ENCODE measurements at regions not wholly inside any gene's neighbourhood (a gene's known extent, or its start where the extent isn't known, plus 50 kb on each side); places are given as distances from the start of the nearest gene placed in this dataset.
"Not testable (repeated sequence)": the region's sequence is repeated elsewhere in the genome, so short reads cannot be mapped to it uniquely, and the experiment has no call there.

- no peak for DNase-seq
Measured at GRCh38 chr4:18611026-18611425, 589.5 kb upstream of the LCORL start.

- no peak for DNase-seq
Measured at GRCh38 chr4:18608908-18609533, 587.5 kb upstream of the LCORL start.

- not testable (repeated sequence) for DNase-seq
Measured at GRCh38 chr4:18602610-18603009, 581.1 kb upstream of the LCORL start.

GRCh38 chr4:18593297-18594002 lies 571.9 kb upstream of the LCORL start:
- no peak for DNase-seq

GRCh38 chr4:18582841-18583240 lies 561.3 kb upstream of the LCORL start:
- no peak for DNase-seq

- no peak for DNase-seq
Measured at GRCh38 chr4:18578307-18578706, 556.8 kb upstream of the LCORL start.

GRCh38 chr4:18572481-18572880 lies 550.9 kb upstream of the LCORL start:
- DNase-seq = no peak

- no peak for DNase-seq
Measured at GRCh38 chr4:18571301-18571761, 549.8 kb upstream of the LCORL start.

GRCh38 chr4:18570370-18570769 lies 548.8 kb upstream of the LCORL start:
- no peak for DNase-seq

GRCh38 chr4:18568600-18568999 lies 547.0 kb upstream of the LCORL start:
- DNase-seq = no peak

GRCh38 chr4:18566970-18567799 lies 545.6 kb upstream of the LCORL start:
- no peak for DNase-seq

GRCh38 chr4:18559492-18559891 lies 537.9 kb upstream of the LCORL start:
- DNase-seq = no peak

GRCh38 chr4:18556402-18556801 lies 534.8 kb upstream of the LCORL start:
- no peak for DNase-seq

- no peak for DNase-seq
Measured at GRCh38 chr4:18540349-18540748, 518.8 kb upstream of the LCORL start.

- DNase-seq = no peak
Measured at GRCh38 chr4:18538121-18538520, 516.6 kb upstream of the LCORL start.

GRCh38 chr4:18536428-18536827 lies 514.9 kb upstream of the LCORL start:
- no peak for DNase-seq

- DNase-seq = no peak
Measured at GRCh38 chr4:18535948-18536347, 514.4 kb upstream of the LCORL start.

- no peak for DNase-seq
Measured at GRCh38 chr4:18533262-18533775, 511.8 kb upstream of the LCORL start.

- no peak for DNase-seq
Measured at GRCh38 chr4:18531731-18532130, 510.2 kb upstream of the LCORL start.

- no peak for DNase-seq
Measured at GRCh38 chr4:18529482-18529881, 507.9 kb upstream of the LCORL start.

GRCh38 chr4:18524667-18525066 lies 503.1 kb upstream of the LCORL start:
- DNase-seq = no peak

- DNase-seq = no peak
Measured at GRCh38 chr4:18518098-18518497, 496.5 kb upstream of the LCORL start.

- DNase-seq = no peak
Measured at GRCh38 chr4:18513861-18514260, 492.3 kb upstream of the LCORL start.

- no peak for DNase-seq
Measured at GRCh38 chr4:18512718-18513117, 491.2 kb upstream of the LCORL start.

Data from NCI-H2171 (cell line).